GM18502 (cell line): ENCODE measurements at regions not wholly inside any gene's neighbourhood (a gene's known extent, or its start where the extent isn't known, plus 50 kb on each side); places are given as distances from the start of the nearest gene placed in this dataset.

Source experiments
- ATAC-seq: cut with Tn5 transposase; IDR thresholded peaks from one replicate; pipeline ENCODE4 v1.9.1; 2021; ENCODE audit warnings: mild to moderate bottlenecking; ENCODE audit not compliant: unreplicated experiment, poor library complexity

DNA sequence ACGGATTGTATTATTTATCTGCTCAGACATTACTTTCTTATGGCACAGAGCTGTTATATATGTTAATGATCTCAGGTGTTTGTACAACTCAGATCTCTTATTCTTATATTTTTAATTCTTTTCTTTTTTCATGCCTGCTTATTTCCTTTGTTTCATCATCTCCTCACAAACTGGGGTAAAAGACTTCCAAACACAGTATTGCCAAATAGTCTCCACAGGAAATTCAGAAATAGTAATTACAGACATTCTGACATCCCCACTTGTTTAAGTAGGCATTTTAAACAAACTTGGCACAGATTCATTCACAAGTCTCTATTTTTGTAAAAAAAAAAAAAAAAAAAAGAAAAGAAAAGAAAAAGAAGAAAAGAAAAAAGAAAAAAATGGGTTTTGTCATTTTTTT lies 129.7 kb upstream of the USP38 start:
- no peak for ATAC-seq

DNA sequence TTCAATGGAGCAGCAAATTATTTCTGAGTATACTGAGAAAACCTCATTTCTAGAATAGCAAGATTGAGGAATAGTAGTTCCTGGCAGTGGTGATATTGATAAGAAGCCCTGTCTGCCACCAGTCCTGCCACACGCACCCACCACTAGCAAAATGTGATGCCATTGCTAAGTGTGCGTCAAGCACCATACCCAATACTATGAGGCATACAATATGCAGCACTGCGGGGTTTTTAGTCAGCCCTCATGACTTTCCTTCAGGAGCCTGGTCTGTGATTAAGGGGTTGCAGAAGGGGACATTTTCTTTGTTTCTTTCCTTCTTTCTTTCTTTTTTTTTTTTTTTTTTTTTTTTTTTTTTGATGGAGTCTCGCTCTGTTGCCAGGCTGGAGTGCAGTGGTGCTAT lies 128.7 kb upstream of the USP38 start:
- no peak for ATAC-seq

DNA sequence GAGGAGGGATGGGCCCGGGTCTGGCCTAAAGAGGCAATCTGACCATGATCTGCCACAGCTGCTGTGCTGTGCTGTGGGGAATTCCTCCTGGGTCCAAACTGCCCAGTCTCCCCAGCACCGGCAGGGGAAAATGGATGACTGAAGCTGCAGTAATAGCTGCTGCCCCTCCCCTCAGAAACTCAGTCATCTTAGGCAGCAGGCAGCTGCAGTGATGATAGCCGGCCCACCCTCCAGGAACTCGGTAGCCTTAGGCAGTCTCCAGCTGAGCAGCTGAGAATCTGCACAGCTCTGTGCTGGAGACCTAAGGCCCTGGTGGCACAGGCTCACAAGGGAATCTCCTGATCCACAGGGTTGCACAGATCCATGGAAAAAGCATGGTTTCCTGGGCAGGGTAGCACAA lies 113.4 kb upstream of the USP38 start:
- no peak for ATAC-seq

DNA sequence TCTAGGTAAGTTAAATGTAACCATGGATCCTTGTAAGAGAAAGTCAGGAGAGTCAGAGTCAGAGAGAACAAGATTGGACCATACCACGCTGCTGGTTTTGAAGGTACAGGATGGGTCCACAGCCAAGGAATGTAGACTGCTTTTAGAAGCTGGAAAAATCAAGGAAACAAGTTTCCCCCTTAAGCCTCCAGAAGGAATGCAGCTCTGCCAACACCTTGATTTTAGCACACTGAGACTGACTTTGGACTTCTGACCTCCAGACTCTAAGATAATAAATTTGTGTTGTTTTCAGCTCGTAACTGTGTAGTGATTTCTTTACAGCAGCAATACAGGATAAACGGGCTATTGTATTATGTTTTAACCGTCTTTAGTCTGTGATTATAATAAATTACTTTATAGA lies 108.0 kb upstream of the USP38 start:
- ATAC-seq = no peak

DNA sequence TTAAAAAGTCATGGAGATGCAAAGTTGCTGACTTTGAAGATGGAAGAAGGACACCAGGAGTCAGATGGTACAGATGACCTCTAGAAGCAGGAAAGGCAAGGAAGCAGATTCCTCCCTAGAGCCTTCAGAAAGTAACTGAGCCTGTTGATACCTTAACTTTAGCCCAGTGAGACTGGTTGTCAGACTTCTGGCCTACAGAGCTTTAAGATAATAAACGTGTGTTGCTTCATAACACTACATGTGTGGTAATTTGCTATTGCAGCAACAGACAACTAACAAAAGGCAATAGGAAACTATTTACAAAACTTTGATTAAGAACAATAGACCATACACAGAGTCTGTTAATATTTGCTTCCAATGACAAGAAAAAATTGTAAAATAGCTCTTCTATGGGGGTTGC lies 102.0 kb upstream of the USP38 start:
- no peak for ATAC-seq

DNA sequence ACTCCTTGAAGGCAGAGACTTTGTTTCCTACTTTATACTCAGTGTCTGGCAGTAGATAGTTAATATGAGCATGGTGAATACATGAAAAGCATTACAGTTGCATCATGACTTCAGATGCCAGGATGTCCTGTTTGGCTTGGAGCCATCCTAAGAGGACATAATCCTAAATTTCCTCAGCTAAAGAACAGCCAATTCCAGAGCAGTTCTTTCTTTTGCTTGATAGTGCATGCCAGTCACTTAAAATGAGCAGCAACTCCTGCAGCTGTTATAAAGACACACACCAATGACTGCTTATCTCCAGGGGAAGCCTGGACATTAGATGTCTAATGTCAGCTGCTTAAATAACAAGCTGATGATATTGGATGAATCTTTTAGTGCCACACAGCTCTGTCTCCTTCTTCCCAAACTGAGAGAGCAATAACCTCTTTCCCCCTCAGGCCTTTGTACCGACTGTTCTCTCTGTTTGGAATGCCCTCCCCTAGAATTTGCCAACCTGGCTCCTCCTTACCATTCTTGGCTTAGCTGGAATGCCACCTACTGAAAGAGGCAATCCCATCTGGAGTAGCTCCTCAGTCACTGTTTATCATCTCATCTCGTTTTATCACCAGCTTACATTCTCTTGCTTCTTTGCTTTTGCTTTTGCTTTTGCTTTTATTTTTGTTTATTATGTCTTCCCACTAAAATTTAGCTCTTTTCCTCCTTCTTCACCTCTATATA lies 100.8 kb upstream of the USP38 start:
- ATAC-seq = no peak

DNA sequence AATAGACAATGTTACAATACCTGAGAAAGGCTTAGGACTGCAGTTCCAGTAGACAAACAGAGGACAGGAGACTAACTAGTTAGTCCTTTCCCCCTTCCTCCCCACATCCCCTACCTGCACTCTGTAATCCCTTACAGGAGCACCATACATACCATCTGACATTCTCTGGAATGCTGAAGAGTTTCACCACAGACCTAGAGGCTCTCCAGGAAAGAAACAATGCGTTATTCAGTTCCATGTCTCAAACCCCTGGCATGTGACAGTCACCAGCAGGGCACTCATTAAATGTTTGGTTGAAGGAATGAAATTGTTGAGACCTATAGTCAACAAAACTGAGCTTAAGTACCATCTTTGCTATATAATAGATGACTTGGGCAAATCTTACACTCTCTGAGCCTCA lies 100.2 kb upstream of the USP38 start:
- no peak for ATAC-seq

DNA sequence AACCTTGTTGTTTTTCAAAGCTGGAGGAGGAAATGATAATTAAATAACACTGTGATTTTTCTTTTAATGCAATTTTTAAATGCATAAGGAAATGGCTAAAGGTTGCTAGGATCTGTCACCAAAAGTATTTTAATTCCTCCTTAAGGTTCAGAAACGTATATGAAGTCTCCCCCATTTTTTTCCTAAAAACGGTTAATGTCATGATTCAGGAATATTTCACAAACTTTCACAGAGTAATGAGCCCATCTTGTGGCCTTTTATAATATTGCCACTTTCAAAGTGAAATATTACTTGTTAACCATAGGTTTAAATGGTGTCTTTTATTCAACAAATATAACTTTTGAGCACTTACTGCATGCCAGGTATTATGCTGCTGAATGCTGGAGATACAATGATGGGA lies 99.5 kb upstream of the USP38 start:
- ATAC-seq = no peak

DNA sequence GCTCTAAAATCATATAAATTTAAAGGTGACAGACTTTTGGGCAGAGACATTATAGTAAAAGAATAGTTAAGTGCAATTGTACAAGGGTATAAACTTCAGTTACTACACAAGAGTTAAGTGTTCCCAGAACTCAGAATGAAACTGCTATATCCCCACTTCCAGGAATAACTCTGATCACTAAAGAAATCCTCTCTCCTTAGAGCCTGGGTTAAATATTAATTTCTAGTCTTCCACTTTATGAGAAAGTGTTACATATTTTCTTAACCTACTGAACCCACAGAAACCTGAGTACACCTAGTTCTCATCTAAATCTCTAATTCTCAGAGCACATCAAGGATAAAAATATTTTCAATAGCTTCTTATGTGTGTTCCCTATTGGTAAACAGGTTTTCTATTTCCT lies 99.1 kb upstream of the USP38 start:
- ATAC-seq = no peak

DNA sequence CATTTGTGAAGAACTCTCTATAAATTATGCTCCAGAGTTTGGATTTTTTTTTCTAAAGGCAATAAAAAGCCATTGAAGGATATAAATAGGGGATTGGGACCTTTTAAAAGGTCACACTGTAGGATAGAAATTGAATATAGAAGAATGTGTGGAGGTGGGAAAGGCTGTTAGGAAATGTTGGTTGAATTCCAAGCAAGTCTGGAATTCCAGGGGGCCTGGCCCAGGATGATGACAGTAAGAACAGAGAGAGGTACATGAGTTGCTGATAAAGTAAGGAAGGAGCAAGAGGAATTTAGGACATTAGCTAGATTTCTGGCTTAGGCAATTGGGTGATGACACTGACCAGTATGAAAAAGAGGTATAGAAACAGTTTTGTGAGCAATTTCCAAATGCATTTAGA lies 95.4 kb upstream of the USP38 start:
- no peak for ATAC-seq

DNA sequence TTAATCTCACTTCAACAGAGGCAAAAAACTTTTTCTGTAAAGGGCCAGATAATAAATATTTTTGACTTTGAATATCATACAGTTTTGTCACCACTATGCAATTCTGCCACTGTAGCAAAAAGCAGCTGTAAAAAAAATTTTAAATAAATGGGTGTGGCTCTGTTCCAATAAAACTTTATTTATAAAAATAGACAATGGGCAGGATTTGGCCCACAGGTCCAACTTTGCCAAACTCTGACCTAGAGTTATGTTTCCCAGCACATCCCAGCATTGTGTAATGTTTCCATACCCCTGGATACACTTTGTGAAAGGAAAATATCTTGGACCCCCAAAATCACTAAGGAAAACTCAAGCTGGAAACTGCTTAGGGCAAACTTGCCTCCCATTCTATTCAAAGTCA lies 94.9 kb upstream of the USP38 start:
- ATAC-seq = no peak

DNA sequence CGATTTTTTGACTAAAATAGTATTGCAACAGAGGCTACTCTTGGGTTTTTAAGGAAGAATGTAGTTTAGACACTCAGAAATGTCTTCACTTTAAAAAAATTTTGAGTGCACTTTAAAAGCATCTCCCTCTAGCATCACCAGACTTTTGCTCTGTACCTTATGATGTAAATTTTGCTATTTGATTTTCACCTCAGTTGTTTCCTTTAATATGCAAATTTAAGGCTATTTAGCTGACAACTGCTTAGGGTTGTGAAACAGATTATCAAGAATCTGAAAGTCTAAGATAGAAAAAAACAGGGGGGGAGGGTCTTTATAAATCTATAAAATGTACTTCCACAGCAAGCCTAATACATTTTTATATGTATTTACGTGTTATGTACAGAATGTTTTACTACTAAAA lies 92.9 kb upstream of the USP38 start:
- ATAC-seq = no peak

DNA sequence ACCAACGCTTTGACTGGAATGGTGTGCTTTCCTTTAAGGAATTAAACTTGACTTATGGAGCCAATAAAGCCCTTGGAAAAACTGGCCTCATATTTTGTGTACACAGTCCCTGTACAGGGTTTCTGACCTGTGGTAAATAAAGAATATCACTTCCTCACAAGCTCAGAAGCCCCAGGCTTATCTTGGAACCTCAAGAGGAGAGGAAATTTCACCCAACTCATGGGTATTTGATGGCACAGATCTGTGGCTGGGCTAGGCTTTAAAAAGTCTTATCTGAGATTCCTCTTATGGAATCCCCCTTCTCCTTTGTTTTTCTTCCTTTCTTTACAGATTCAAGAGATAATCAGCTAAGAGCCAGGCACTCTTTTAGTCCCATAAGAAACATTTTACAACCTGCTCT lies 89.3 kb upstream of the USP38 start:
- ATAC-seq = no peak

DNA sequence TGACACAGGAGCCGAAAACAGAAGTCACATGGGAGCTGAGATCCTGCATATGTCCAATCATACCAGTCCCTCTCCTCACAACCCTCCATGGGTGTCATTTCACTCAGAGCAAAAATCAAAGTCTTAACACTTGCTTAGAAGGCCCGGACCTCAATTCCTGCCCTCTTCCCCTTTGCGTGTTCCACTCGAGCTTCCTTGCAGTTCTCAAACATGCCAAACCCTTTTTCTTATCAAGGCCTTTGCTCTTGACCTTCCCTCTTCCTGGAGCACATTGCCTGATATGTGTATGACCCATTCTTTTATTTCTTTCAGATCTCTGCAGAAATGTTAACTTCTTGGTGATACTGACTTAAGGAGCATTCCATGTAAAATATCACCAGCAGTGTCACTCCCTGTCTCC lies 87.0 kb upstream of the USP38 start:
- no peak for ATAC-seq

DNA sequence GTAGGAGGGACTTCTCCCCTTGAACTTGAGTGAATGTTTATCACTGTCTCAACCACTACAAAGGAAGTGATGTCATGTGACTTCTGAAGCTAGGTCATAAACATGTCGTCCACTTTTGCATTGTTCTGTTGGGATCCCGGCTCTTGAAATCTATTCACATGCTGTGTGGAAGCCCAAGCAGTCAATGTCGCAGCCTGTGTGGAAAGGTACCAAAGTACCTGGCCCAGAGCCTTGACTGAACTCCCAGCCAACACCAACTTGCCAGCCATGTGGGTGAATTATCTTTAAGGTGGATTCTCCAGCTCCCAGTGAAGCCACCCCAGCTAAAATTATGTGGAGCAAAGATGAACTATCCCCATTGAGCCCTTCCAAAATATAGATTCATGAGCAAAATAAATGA lies 85.0 kb upstream of the USP38 start:
- no peak for ATAC-seq

DNA sequence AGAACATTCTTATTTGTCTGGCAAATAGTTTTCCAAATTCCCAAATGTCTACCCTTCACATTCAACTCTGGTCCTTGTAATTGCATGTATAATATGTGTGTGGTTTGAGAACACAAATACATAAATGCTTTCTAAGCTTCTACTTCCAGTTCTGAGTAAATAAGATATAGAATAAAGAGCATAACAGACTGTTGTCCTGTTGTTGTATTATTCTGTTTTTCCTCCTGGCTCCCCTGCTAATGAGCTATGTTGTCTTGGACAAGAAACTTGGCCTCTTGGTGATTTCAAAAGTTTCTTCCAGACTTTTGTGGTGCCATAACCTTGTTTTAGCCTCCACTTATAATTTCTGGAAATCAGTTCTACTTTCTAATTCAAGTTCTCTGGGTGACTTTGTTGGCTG lies 75.3 kb upstream of the USP38 start:
- ATAC-seq = no peak

DNA sequence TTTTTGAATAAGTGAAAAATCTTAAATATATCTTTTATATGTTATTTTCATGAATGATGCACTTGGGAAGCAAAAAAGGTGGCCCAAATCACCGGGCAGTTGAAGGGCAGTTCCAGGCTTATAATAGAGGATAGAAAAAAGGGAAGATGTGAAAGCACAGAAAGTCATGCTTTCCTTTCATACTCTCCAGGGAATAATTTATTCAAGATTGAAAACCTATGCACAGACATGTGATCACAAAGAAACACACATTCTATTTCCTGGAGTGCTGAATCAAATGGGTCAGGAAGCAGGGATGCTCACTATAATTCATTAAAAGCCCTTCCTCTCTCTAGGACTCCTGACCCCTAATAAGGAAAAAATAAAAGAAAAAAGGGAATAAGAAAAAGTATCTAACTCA lies 66.1 kb upstream of the USP38 start:
- no peak for ATAC-seq

DNA sequence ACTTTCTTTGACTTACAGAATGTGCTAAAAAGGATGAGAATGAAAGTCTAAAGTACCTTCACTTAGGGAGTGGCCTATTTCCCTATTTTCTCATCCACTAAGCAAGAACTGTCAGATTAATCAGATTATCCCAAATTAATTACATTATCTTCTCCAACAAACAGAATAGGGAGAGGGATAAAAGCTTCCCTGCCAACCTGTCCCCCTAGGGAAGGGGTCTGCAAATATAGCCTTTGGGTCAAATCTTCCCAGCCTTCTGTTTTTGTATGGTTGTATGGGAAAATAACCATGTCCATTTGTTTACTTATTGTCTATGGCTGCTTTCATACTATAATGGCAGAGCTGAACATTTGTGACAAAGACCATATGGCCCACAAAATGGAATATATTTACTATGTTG lies 57.1 kb upstream of the USP38 start:
- ATAC-seq = no peak

DNA sequence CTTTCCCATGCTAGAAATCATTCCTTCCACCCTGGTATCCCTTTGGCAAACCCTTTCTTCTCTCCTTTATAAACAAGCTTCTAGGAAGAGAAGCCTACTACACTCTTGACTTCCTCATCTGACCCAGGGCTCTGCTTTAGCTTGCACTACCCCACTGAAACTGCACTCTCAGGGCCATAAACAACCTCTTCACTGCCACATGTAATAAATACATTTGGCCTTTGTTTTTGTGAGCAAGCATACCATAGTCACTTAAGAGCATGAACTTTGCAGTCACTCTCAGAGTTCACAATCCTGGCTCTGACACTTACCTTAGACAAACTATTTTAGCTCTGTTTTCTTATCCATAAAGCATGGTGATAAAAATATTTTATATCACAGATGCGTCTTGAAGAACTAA lies 50.7 kb upstream of the USP38 start:
- no peak for ATAC-seq
